HEK293T (cell line): ENCODE measurements at regions not wholly inside any gene's neighbourhood (a gene's known extent, or its start where the extent isn't known, plus 50 kb on each side); places are given as distances from the start of the nearest gene placed in this dataset.
A peak's percentile ranks its signal among the peaks of the same experiment; 100 is the strongest.

Experiments
- CTCF ChIA-PET: fragments of 350-600 bp; formaldehyde crosslinking; extraction: SDS; loops from one replicate; lab custom pipeline; 2021; ENCODE audit warnings: antibody characterized with exemption, inconsistent platforms; lab: Yijun Ruan, JAX
- POLR2A ChIA-PET: fragments of 350-600 bp; formaldehyde crosslinking; extraction: SDS; loops from one replicate; lab custom pipeline; 2020; ENCODE audit warnings: antibody characterized with exemption, inconsistent platforms; lab: Yijun Ruan, JAX
- DNase-seq: peaks from one replicate; pipeline ENCODE4 v3.0.0; 2012; ENCODE audit warnings: mixed read lengths; ENCODE audit errors: extremely low spot score
- ARNT ChIP-seq: fragments of 450-650 bp; IDR thresholded peaks from 2 replicates; pipeline ENCODE4 v1.6.1; 2017; ENCODE audit warnings: mild to moderate bottlenecking
- BHLHE40 ChIP-seq: fragments of 450-650 bp; IDR thresholded peaks from 2 replicates; pipeline ENCODE4 v1.6.1; 2016; ENCODE audit warnings: mild to moderate bottlenecking, moderate library complexity, borderline replicate concordance
- CTBP1 ChIP-seq: fragments of 450-650 bp; IDR thresholded peaks from 2 replicates; pipeline ENCODE4 v1.6.1; 2016; ENCODE audit warnings: borderline replicate concordance
- ELF4 ChIP-seq: fragments of 450-650 bp; IDR thresholded peaks from 2 replicates; pipeline ENCODE4 v1.6.1; 2017; ENCODE audit warnings: antibody characterized with exemption
- FOXA1 ChIP-seq: fragments of 450-650 bp; IDR thresholded peaks from 2 replicates; pipeline ENCODE4 v1.6.1; 2016; ENCODE audit warnings: mild to moderate bottlenecking
- FOXK2 ChIP-seq: fragments of 450-650 bp; IDR thresholded peaks from 2 replicates; pipeline ENCODE4 v1.6.1; 2016; ENCODE audit warnings: mild to moderate bottlenecking
- FOXM1 ChIP-seq: fragments of 450-650 bp; IDR thresholded peaks from 2 replicates; pipeline ENCODE4 v1.6.1; 2017; ENCODE audit warnings: mild to moderate bottlenecking, borderline replicate concordance
- HDGF ChIP-seq: fragments of 450-650 bp; IDR thresholded peaks from 2 replicates; pipeline ENCODE4 v1.6.1; 2017; ENCODE audit warnings: antibody characterized with exemption, borderline replicate concordance
- L3MBTL2 ChIP-seq: fragments of 450-650 bp; conservative IDR thresholded peaks from 2 replicates; pipeline ENCODE4 v1.6.1; 2016; ENCODE audit warnings: mild to moderate bottlenecking
- LEF1 ChIP-seq: fragments of 450-650 bp; IDR thresholded peaks from 2 replicates; pipeline ENCODE4 v1.6.1; 2017; ENCODE audit warnings: mild to moderate bottlenecking, borderline replicate concordance
- NFRKB ChIP-seq: fragments of 450-650 bp; IDR thresholded peaks from 2 replicates; pipeline ENCODE4 v1.6.1; 2016; ENCODE audit warnings: mild to moderate bottlenecking, moderate library complexity
- PKNOX1 ChIP-seq: fragments of 450-650 bp; IDR thresholded peaks from 2 replicates; pipeline ENCODE4 v1.6.1; 2016
- SP1 ChIP-seq: fragments of 450-650 bp; IDR thresholded peaks from 2 replicates; pipeline ENCODE4 v1.6.1; 2017
- SUZ12 ChIP-seq: fragments of 450-650 bp; IDR thresholded peaks from 2 replicates; pipeline ENCODE4 v1.6.1; 2016; ENCODE audit warnings: mild to moderate bottlenecking
- TARDBP ChIP-seq: fragments of 450-650 bp; IDR thresholded peaks from 2 replicates; pipeline ENCODE4 v1.6.1; 2016
- ZNF384 ChIP-seq: fragments of 450-650 bp; IDR thresholded peaks from 2 replicates; pipeline ENCODE4 v1.6.1; 2016

GRCh38 chr18:11522992-11523391 is 86.4 kb upstream of the SLC35G4 start:
- ChIA-PET CTCF (no interaction called here), POLR2A (no interaction called here)
- no peak for TF ChIP-seq ZNF384
- no peak for TF ChIP-seq NFRKB
- no peak for DNase-seq

- TF ChIP-seq HDGF (no peak), LEF1 (no peak), ELF4 (no peak), TARDBP (no peak), SP1 (no peak)
- CTCF ChIA-PET: no interaction called here
- POLR2A ChIA-PET: no interaction called here
- DNase-seq: no peak
Measured at GRCh38 chr18:11521853-11522252, 87.5 kb upstream of the SLC35G4 start.

GRCh38 chr18:11520536-11520935 is 88.9 kb upstream of the SLC35G4 start:
- TF ChIP-seq NFRKB (no peak), L3MBTL2 (no peak), ARNT (no peak), SUZ12 (no peak)
- no peak for DNase-seq
- CTCF ChIA-PET: no interaction called here
- POLR2A ChIA-PET: no interaction called here

- POLR2A ChIA-PET: no interaction called here
- DNase-seq: peak; percentile 68
- TF ChIP-seq ELF4 (no peak), L3MBTL2 (no peak)
- CTCF ChIA-PET: interaction anchor here (0.6 to 1.3 kb wide), 5 partner anchors 21 to 208 kb away, joined by 3 to 8 read pairs (median 4); no protein-coding TSS in a partner anchor
Measured at GRCh38 chr18:11518788-11519685, 90.4 kb upstream of the SLC35G4 start.

GRCh38 chr18:11517704-11518103 is 91.7 kb upstream of the SLC35G4 start:
- DNase-seq: no peak
- POLR2A ChIA-PET: no interaction called here
- CTCF ChIA-PET: interaction anchor here (1.3 kb wide), 1 partner anchor 207 kb away, joined by 5 read pairs; no protein-coding TSS in a partner anchor
- TF ChIP-seq NFRKB (no peak), BHLHE40 (no peak), ARNT (no peak), TARDBP (no peak), ZNF384 (no peak), FOXM1 (no peak), FOXK2 (no peak), PKNOX1 (no peak), ELF4 (no peak)

- ChIA-PET POLR2A (no interaction called here), CTCF (no interaction called here)
- DNase-seq: no peak
- TF ChIP-seq SUZ12: no peak
- TF ChIP-seq LEF1: no peak
- TF ChIP-seq TARDBP: no peak
- no peak for TF ChIP-seq FOXM1
- TF ChIP-seq BHLHE40: no peak
- TF ChIP-seq NFRKB: no peak
- TF ChIP-seq HDGF: no peak
- TF ChIP-seq FOXK2: no peak
- no peak for TF ChIP-seq SP1
- TF ChIP-seq CTBP1: no peak
- no peak for TF ChIP-seq L3MBTL2
- TF ChIP-seq ZNF384: no peak
- TF ChIP-seq ELF4: no peak
- no peak for TF ChIP-seq PKNOX1
- TF ChIP-seq FOXA1: no peak
- no peak for TF ChIP-seq ARNT
Measured at GRCh38 chr18:11516751-11517503, 92.5 kb upstream of the SLC35G4 start.

- DNase-seq: no peak
- POLR2A ChIA-PET: no interaction called here
- TF ChIP-seq FOXK2: no peak
- no peak for TF ChIP-seq ZNF384
- no peak for TF ChIP-seq ELF4
- no peak for TF ChIP-seq LEF1
- no peak for TF ChIP-seq HDGF
- TF ChIP-seq BHLHE40: no peak
- no peak for TF ChIP-seq SP1
- TF ChIP-seq ARNT: no peak
- no peak for TF ChIP-seq TARDBP
- no peak for TF ChIP-seq L3MBTL2
- CTCF ChIA-PET: no interaction called here
Measured at GRCh38 chr18:11514267-11514666, 95.1 kb upstream of the SLC35G4 start.
